Transverse colon (tissue), 3 donors: ENCODE measurements at regions not wholly inside any gene's neighbourhood (a gene's known extent, or its start where the extent isn't known, plus 50 kb on each side); places are given as distances from the start of the nearest gene placed in this dataset.

Experiments
- CTCF ChIP-seq, 5 experiments: fragments of 200-600 bp in 3 of 5; fragments of 450-650 bp in 2 of 5; sonication (generic) in 3 of 5; IDR thresholded peaks; 1 replicate in 2 of 5; 2 replicates in 3 of 5; pipeline ENCODE4 v1.5.1; 2016 to 2017; ENCODE audit warnings: antibody characterized with exemption in 5 of 5, inconsistent platforms in 3 of 5, mild to moderate bottlenecking in 2 of 5, moderate library complexity in 1 of 5
- EP300 ChIP-seq: sonication (generic); formaldehyde crosslinking; IDR thresholded peaks from one replicate; pipeline ENCODE4 v1.6.1; 2017; ENCODE audit warnings: antibody characterized with exemption, low read depth
- POLR2A ChIP-seq: fragments of 450-650 bp; IDR thresholded peaks from one replicate; pipeline ENCODE4 v1.6.1; 2016; ENCODE audit warnings: antibody characterized with exemption, mild to moderate bottlenecking, moderate library complexity

GRCh38 chr5:110840347-110840960, 101.6 kb downstream of the SLC25A46 start:
- TF ChIP-seq CTCF (IDR thresholded peaks at IDR 0.05) (no peak), POLR2A (no peak), EP300 (no peak)
